SH-SY5Y (cell line): ENCODE measurements at regions not wholly inside any gene's neighbourhood (a gene's known extent, or its start where the extent isn't known, plus 50 kb on each side); places are given as distances from the start of the nearest gene placed in this dataset.
A peak's percentile ranks its signal among the peaks of the same experiment; 100 is the strongest.

ENCODE experiments used
- GATA2 ChIP-seq: IDR thresholded peaks from 2 replicates; pipeline ENCODE4 v1.6.1; 2011; ENCODE audit warnings: mild to moderate bottlenecking, low read depth, low read length
- GATA3 ChIP-seq: IDR thresholded peaks from 2 replicates; pipeline ENCODE4 v1.6.1; 2011; ENCODE audit warnings: low read depth, mild to moderate bottlenecking, low read length, moderate library complexity

DNA sequence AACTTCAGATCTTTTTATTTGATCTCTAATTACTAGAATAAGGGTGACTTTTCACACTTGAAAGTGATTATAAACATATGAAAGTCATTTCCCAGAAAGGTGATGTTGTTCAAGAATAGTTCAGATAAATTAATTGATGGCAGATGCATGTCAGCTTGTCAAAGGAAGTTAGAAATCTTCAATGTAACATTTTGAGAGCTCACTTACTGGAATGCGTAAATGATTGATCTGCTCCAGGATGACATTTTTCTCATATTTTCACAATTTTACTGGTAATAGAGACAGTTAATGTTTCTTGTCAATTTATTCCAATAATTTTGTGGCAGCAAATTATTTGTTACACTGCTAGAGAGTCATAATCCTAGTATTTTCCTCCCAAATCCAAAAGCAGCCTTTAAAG lies 424.2 kb downstream of the PLA2G4A start:
- TF ChIP-seq GATA3 = no peak
- TF ChIP-seq GATA2 = no peak

DNA sequence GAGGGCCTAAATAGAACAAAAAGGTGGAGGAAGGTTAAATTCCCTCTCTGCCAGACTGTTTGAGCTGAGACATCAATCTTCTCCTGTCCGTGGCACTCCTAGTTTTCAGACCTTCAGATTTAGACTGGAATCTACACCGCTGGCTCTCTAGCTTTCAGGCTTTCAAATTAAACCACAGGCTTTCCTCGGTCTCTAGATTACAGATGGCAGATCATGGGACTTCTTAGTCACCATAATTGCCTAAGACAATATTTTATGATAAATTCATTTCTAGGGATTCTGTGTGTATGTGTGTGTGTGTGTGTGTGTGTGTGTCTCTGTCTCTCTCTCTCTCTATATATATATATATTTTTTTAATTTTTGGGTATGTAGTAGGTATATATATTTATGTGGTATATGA lies 428.7 kb downstream of the PLA2G4A start:
- TF ChIP-seq GATA2 (no peak), GATA3 (no peak)

DNA sequence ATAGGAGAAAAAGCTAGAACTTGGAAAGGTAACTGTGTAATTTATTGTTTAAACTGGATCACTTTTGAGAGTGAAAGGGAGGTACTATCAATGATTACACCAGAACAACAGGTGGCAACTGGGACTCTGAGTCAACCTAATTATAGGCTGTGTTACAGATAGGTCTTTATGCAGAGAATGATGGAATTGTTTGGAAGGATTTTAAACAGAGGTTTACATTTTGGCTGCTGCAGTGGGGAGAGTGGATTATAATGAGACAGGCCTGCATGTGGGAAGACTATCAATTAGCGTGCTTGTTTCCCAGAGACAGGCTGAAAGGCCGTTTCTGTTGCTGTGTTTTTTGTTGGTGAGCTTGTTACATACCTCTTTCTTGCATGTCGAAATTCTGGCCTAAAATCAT lies 432.9 kb downstream of the PLA2G4A start:
- TF ChIP-seq GATA3 (no peak), GATA2 (no peak)

DNA sequence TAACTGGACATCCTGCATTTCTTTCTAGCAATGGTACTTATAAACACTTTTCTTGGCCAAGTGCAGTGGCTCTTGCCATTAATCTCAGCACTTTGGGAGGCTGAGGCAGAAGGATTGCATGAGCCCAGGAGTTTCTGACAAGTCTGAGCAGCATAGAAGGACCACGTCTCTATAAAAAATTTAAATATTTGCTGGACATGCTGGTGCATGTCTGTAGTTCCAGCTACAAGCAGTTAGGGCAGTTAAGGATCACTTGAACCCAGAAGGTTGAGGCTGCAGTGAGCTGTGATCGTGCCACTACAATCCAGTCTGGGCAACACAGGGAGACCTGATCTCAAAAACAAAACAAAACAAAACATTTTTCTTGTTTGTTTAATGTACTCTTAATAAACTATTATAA lies 434.0 kb downstream of the PLA2G4A start:
- TF ChIP-seq GATA3 (no peak), GATA2 (no peak)

DNA sequence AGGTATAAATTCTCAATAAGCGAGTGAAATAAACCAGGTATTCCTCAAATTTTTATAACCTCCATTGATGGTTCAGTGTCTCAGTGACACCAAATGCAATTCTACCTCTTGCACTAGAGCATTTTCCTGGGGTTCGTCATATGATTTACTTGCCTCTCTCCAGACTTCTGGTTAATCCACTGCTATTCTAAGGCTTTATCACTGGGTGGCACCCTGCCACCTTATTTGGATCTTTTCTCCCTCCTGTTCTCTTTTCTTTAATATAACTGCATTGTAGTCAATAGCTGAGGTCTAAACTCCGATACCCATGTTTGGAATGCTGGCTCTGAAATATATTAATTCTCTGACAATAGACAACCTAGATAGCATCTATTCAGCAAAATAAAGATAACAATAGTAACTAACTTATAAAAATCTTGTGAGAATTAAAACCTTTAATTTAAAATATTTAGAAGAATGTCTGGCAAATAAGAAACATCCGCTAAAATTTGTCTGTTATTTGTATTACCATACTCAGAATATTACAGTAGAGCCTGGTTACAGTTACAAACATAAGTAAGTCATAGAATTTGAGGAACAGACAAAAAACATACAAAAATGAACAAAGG lies 436.4 kb downstream of the PLA2G4A start:
- TF ChIP-seq GATA3 (no peak), GATA2 (no peak)

DNA sequence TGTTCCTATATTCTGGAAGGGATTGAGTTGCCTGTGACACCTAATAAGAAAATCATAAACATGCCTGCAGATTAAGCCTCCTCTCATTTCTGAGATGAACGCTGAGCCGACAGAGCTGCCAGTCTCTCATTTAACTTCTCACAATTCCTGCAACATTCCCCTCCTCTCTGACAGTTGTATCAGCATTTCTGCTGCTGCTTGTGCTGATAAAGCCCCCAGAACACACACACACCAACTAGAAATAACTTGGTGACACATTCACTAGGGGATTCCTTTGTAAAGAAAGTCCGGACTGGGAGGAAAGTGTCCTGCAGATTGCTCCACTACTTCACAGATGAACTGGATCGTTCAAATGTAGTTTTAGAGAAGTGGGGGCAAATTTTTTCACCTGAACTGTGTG lies 437.3 kb downstream of the PLA2G4A start:
- TF ChIP-seq GATA3 (no peak), GATA2 (no peak)

DNA sequence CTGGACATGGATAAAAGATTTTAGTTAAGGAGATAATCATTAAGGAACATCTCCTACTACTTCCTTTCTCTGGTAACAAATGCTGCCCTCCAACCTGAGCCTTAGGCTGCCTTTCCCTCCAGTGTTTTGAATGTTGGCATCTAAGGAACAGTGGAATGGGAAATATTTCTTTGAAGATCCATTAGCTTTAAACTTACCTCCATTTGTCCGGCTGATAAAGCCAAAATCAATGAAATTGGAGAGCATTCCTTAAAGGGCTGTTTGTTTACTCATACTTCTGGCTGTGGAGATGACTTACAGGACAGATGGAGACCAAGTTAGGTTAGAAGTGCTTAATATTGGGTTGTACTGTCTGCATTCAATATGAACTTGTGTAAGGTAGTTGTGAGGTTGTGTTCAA lies 439.1 kb downstream of the PLA2G4A start:
- TF ChIP-seq GATA3 = no peak
- no peak for TF ChIP-seq GATA2

DNA sequence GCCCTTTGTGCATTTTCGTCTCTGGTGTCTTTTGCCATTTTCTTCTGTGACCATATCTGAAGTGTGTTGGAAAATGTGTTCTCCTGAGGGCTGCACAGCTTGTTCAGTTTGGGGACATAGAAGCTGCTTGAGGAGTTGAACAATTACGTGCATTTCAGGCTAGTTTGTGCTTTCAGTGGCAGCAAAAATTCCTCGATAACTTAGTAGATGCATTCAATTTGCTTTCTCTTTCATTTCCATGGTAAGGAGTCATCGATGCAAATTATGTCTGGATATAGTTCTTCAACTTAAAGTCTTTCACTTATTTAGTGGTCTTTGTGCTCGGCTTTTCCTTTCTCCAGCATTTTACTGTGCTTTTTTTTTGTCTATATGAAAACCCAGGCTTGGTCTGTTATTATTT lies 441.5 kb downstream of the PLA2G4A start:
- TF ChIP-seq GATA3 (no peak), GATA2 (no peak)

DNA sequence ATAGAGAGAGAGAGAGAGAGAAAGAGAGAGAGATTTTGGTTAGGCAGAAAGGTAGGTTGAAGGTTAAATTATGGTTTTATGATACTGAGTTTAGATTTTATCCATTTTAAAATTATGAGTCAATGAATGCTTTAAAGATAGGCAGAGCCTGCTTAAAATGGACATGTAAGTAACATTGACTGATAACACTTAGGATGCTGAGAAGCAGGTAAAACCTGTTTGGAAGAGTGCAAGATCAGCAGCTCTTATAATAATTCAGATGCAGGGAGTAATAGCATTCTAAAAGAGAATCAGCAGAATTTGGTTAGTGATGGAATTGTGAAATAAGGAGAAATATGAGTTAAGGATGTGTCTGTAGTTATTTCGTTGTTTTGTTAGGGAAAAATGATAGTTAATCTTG lies 446.6 kb downstream of the PLA2G4A start:
- TF ChIP-seq GATA2 (no peak), GATA3 (no peak)

DNA sequence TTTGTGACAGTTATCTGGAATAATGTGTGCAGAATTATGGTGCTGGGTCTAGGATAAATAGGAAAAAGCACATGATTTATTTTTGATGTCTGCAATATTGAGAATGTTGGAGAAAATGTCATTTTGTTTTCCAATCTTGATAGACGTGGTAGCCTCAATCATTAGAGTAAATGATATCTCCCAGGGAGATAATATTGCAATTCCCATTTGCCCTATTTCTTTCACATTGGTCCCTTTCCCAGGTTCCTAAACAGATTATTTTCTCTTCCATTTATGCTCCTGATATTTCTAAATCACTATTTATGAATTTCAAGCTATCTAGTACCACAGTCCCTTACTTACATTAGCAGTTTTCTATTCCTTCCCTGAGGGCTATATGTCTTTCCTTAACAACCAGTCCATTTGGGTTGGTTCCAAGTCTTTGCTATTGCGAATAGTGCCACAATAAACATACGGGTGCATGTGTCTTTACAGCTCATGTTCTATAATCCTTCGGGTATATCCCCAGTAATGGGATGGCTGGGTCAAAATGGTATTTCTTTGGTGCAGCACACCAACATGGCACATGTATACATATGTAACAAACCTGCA lies 447.3 kb downstream of the PLA2G4A start:
- no peak; the same call in 1 of the 2 replicates for TF ChIP-seq GATA3
- peak; percentile 64 for TF ChIP-seq GATA2

DNA sequence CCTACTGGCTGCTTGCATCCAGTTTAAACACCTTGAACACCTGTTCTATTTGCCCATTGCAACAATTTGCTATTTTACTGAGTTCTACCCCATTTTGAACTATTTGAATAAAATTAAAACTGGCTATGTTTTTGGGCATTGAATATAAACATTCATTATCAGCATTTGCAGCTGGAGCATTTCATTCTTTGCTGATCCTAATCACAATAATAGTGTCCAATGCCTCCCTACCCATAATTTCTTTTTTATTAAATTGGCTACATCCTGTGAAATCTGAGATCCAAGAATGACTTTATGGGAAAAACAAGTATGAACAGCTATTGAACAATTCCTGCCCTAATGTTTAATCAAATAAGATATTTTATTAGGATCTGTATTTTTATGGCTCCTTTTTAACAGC lies 447.9 kb downstream of the PLA2G4A start:
- TF ChIP-seq GATA3 (peak; percentile 84), GATA2 (peak; percentile 68)

DNA sequence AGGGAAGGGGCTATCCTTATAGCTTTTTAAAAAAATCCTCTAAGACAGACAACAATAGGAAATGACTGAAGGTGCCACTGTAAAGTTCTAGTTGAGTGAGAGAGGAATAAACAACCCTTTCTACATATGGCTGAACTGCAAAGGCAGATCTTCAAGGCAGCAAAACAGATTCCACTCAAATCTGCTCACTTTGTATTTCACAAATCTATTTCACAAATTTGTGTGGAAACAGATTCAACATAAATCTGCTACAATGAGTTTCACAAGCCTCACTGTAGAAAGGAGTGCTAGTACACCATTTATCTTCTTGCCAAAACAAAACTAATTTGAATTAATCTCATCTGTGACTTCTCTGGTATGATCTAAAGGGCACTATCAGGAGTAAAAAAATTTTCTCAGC lies 451.3 kb downstream of the PLA2G4A start:
- TF ChIP-seq GATA3 = no peak

DNA sequence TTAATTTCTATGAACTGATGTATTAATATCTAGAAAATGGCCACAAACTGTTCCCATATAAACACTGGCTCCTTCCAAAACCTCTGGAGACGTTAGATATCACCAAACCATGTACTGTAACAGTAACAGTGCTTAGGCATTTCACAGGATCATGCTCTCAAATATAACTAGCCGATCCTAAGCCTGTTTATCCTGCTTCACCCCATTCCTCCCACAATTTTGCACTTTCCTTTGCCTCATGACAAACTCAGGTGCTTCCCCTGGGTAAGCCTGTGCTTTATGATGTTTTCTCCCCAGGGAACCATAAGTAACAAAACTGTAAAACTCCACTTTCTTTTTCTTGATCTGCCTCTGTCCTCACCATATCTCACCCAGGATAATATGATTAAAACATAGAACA lies 452.3 kb downstream of the PLA2G4A start:
- TF ChIP-seq GATA2 (no peak), GATA3 (no peak)

DNA sequence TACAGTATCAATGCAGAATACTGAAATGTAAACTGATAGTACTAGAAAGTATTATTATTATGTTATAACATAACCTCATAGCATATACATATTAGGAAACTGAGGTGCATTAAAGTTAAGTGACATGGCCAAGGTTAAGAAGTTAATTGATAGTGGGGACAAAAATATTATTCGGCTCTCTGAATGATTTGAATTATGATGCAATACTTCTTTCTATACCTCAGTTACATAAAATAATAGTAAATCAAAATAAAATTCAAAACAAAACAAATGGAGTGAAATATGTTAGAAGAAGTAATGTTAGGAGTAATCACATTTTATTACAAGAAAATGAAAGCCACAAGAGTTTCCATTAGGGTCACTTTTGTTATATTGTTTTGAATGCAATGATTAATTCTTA lies 455.2 kb downstream of the PLA2G4A start:
- TF ChIP-seq GATA2 = no peak

DNA sequence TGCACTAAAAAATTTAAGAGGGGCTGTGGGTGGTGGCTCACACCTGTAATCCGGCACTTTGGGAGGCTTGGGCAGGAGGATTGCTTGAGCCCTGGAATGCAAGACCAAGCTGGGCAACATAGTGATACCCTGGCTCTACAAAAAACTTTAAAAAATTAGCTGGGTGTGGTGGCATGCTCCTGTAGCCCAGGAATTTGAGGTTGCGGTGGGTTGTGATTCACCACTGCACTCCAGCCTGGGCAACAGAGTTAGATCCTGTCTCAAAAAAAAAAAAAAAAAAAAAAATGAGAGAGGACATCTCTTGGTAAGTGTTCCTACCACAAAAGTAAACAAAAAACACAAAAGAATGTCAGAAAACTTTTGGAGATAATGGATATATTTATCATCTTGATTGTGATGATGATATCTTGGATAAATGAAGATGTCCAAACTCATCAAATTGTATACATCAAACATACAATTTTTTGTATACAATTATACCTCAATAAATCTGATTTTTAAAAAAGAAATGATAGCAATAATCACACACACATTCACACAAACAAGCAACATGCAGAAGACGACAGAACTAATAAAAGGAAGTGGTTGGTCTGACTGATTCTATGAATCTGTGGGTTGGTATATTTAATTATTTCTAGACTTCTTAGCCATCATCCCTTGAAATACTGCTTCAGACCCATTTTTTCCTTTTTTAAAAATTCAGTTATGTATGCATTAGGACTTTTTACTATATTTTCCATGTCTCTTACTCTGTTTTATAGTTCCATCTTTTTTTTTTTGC lies 465.9 kb downstream of the PLA2G4A start:
- no peak for TF ChIP-seq GATA3
- no peak for TF ChIP-seq GATA2

DNA sequence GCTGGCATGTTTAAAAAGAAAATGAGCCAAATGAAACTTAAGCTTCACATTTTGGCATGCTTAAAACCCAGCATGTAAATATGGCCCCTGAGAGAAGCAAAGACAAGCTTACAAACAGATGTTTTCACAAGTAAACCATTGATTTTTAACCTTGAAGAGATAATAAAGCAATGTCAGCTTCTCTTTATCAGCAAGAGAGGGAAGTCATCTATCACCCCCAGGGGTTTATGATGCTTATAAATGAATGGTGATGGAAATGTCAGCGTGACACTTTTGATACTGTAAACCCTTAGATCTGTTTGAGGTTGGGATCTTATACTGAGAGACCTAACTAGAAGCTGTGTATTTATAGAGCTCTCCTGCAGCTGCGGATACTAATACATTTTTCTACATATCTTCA lies 471.3 kb downstream of the PLA2G4A start:
- TF ChIP-seq GATA3 = no peak
- TF ChIP-seq GATA2 = peak; percentile 12; the same call in 1 of the 2 replicates
